GM12878 (cell line): ENCODE measurements at regions not wholly inside any gene's neighbourhood (a gene's known extent, or its start where the extent isn't known, plus 50 kb on each side); places are given as distances from the start of the nearest gene placed in this dataset.

Experiments used
- ATAC-seq: fragments of 200-7000 bp; cut with Tn5 transposase; 3 replicates; pipeline ENCODE4 v1.9.1; 2020; ENCODE audit warnings: mild to moderate bottlenecking, moderate library complexity
- BruUV-seq: library from RNA; stranded (reverse); fragments of 400-500 nt; replicated peaks from 2 replicates; lab custom pipeline; 2021; lab: Mats Ljungman, UMichigan
- CTCF ChIA-PET: fragments of 300-600 bp; sonication (Branson Sonifier 250); formaldehyde crosslinking; extraction: SDS; loops from one replicate; lab custom pipeline; 2021; ENCODE audit warnings: inconsistent platforms; lab: Yijun Ruan, JAX
- POLR2A ChIA-PET: fragments of 350-600 bp; formaldehyde crosslinking; extraction: SDS; loops from one replicate; lab custom pipeline; 2021; ENCODE audit warnings: inconsistent platforms; lab: Charles Lee
- RAD21 ChIA-PET: fragments of 300-600 bp; sonication (Branson Sonifier 250); formaldehyde crosslinking; loops from one replicate; lab custom pipeline; 2023; ENCODE audit warnings: antibody characterized with exemption; ENCODE audit not compliant: unreplicated experiment; lab: Charles Lee
- SMC1A ChIA-PET: fragments of 300-600 bp; sonication (Branson Sonifier 250); formaldehyde crosslinking; loops from one replicate; lab custom pipeline; 2023; ENCODE audit not compliant: unreplicated experiment, uncharacterized antibody; lab: Charles Lee
- DNase-seq: peaks from one replicate; pipeline ENCODE4 v3.0.0-alpha.2; 2011; ENCODE audit warnings: low read depth, low spot score
- FAIRE-seq: peaks from 3 replicates; lab custom pipeline; 2011; peaks lifted over from hg19 to GRCh38; lab: Jason Lieb, UNC
- H2AFZ ChIP-seq: 2 replicates; pipeline ENCODE4 v1.6.0; 2011; ENCODE audit warnings: low read depth, low read length, control low read depth; ENCODE audit not compliant: control insufficient read depth
- H3K27ac ChIP-seq: 2 replicates; pipeline ENCODE4 v1.5.1; 2011; ENCODE audit warnings: control low read depth; ENCODE audit not compliant: control insufficient read depth, insufficient read depth
- H3K27me3 ChIP-seq, 2 experiments: replicated peaks in 1 of 2; 2 replicates each; pipeline versions ENCODE4 v1.6.0 to v1.6.1; 2011; ENCODE audit warnings: low read length in 1 of 2; ENCODE audit not compliant: control insufficient read depth in 2 of 2, insufficient read depth in 2 of 2
- H3K36me3 ChIP-seq, 2 experiments: 2 replicates each; pipeline ENCODE4 v1.5.1; 2011; ENCODE audit warnings: low read length in 1 of 2; ENCODE audit not compliant: control insufficient read depth in 2 of 2, insufficient read depth in 2 of 2
- H3K4me1 ChIP-seq: 2 replicates; pipeline ENCODE4 v1.6.1; 2011; ENCODE audit warnings: mild to moderate bottlenecking, low read length, moderate library complexity, mixed read lengths; ENCODE audit not compliant: control insufficient read depth, insufficient read depth
- H3K4me2 ChIP-seq: 2 replicates; pipeline ENCODE4 v1.6.0; 2011; ENCODE audit warnings: control low read depth; ENCODE audit not compliant: control insufficient read depth, insufficient read depth
- H3K4me3 ChIP-seq: fragments of 200-600 bp; sonication (generic); 2 replicates; pipeline ENCODE4 v1.5.1; 2016
- H3K79me2 ChIP-seq: 2 replicates; pipeline ENCODE4 v1.6.0; 2011; ENCODE audit warnings: low read length; ENCODE audit not compliant: control insufficient read depth, insufficient read depth
- H3K9ac ChIP-seq: 2 replicates; pipeline ENCODE4 v1.8.0; 2011; ENCODE audit warnings: low read length, control low read depth, mixed read lengths; ENCODE audit not compliant: control insufficient read depth, insufficient read depth
- H3K9me3 ChIP-seq: replicated peaks from 3 replicates; pipeline ENCODE4 v1.5.1; 2011; ENCODE audit warnings: mild to moderate bottlenecking, low read length; ENCODE audit not compliant: control insufficient read depth, insufficient read depth
- H4K20me1 ChIP-seq: 2 replicates; pipeline ENCODE4 v1.6.0; 2011; ENCODE audit not compliant: control insufficient read depth, insufficient read depth
- CBFB ChIP-seq: IDR thresholded peaks from 2 replicates; pipeline ENCODE4 v1.6.1; 2016; ENCODE audit warnings: antibody characterized with exemption, low read depth
- CEBPZ ChIP-seq: fragments of 150-350 bp; IDR thresholded peaks from 2 replicates; pipeline ENCODE4 v1.6.1; 2016; ENCODE audit warnings: low read depth, low read length
- KDM1A ChIP-seq: fragments of 200-600 bp; sonication (generic); IDR thresholded peaks from 2 replicates; pipeline ENCODE4 v1.6.1; 2016; ENCODE audit warnings: borderline replicate concordance
- NR2C1 ChIP-seq: fragments of 450-650 bp; IDR thresholded peaks from 2 replicates; pipeline ENCODE4 v1.6.1; 2017; ENCODE audit warnings: antibody characterized with exemption, mild to moderate bottlenecking, moderate library complexity
- WGBS: methylation state at CpG from one replicate; pipeline ENCODE4 v1.1.6; 2016; ENCODE audit warnings: low lambda C conversion rate; ENCODE audit not compliant: insufficient replicate concordance, insufficient coverage; ENCODE audit errors: missing lambda C conversion rate; 5-methylcytosine and 5-hydroxymethylcytosine counted together
- in situ Hi-C: fragments of 300-500 bp; cut with MboI; formaldehyde crosslinking; loops from 9 replicates; pipeline ENCODE4 v1.14.3; 2018; ENCODE audit warnings: mixed read lengths
- intact Hi-C: fragments of 100-400 bp; cut with micrococcal nuclease; formaldehyde crosslinking; loops from one replicate; pipeline ENCODE4 v1.14.2; 2022; ENCODE audit not compliant: unreplicated experiment
- TF ChIP-seq, protein P1 (sequence below): fragments of 450-650 bp; formaldehyde crosslinking; IDR thresholded peaks from 2 replicates; pipeline ENCODE4 v1.5.0; 2022; ENCODE audit warnings: mild to moderate bottlenecking, missing genetic modification characterization

- no peak overlapping the region for H2AFZ ChIP-seq
- RAD21 ChIA-PET: no interaction called here
- POLR2A ChIA-PET: no interaction called here
- no peaks in the 10 kb centered on the region for H4K20me1 ChIP-seq
- H3K9me3 ChIP-seq: no peaks in the 10 kb centered on the region; the same call in 2 of the 3 replicates
- no TSS peak for BruUV-seq
- in situ Hi-C loops: no loop called here
- no peaks in the 10 kb centered on the region for H3K4me1 ChIP-seq
- DNase-seq (no peak), FAIRE-seq (no peak), ATAC-seq (no peak)
- H3K9ac ChIP-seq: no peak overlapping the region
- H3K4me3 ChIP-seq: no peak overlapping the region
- TF ChIP-seq, protein P1, sequence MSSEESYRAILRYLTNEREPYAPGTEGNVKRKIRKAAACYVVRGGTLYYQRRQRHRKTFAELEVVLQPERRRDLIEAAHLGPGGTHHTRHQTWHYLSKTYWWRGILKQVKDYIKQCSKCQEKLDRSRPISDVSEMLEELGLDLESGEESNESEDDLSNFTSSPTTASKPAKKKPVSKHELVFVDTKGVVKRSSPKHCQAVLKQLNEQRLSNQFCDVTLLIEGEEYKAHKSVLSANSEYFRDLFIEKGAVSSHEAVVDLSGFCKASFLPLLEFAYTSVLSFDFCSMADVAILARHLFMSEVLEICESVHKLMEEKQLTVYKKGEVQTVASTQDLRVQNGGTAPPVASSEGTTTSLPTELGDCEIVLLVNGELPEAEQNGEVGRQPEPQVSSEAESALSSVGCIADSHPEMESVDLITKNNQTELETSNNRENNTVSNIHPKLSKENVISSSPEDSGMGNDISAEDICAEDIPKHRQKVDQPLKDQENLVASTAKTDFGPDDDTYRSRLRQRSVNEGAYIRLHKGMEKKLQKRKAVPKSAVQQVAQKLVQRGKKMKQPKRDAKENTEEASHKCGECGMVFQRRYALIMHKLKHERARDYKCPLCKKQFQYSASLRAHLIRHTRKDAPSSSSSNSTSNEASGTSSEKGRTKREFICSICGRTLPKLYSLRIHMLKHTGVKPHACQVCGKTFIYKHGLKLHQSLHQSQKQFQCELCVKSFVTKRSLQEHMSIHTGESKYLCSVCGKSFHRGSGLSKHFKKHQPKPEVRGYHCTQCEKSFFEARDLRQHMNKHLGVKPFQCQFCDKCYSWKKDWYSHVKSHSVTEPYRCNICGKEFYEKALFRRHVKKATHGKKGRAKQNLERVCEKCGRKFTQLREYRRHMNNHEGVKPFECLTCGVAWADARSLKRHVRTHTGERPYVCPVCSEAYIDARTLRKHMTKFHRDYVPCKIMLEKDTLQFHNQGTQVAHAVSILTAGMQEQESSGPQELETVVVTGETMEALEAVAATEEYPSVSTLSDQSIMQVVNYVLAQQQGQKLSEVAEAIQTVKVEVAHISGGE (CRISPR knock-in tag): no peak
- TF ChIP-seq NR2C1: no peak
- TF ChIP-seq CEBPZ: no peak
- TF ChIP-seq CBFB: no peak
- no peak for TF ChIP-seq KDM1A
- H3K27ac ChIP-seq: no peak overlapping the region
- no peaks in the 10 kb centered on the region for H3K79me2 ChIP-seq
- CTCF ChIA-PET: no interaction called here
- no peaks in the 10 kb centered on the region for H3K36me3 ChIP-seq
- SMC1A ChIA-PET: no interaction called here
- no peaks in the 10 kb centered on the region for H3K27me3 ChIP-seq
- intact Hi-C loops: no loop called here
- no peak overlapping the region for H3K4me2 ChIP-seq
- WGBS: 20% methylated on average over 4 of the region's 4 CpGs
These were observed 239.1 kb upstream of the HABP2 start for GRCh38 chr10:113313722-113314121.
